Prostate gland (tissue), 2 donors: ENCODE measurements at regions not wholly inside any gene's neighbourhood (a gene's known extent, or its start where the extent isn't known, plus 50 kb on each side); places are given as distances from the start of the nearest gene placed in this dataset.

Experiments used
- CTCF ChIP-seq, 4 experiments: fragments of 200-600 bp in 2 of 4; fragments of 450-650 bp in 2 of 4; sonication (generic) in 2 of 4; IDR thresholded peaks; 1 replicate in 3 of 4; 2 replicates in 1 of 4; pipeline ENCODE4 v1.5.1; 2016 to 2019; ENCODE audit warnings: antibody characterized with exemption in 4 of 4, mild to moderate bottlenecking in 2 of 4, moderate library complexity in 2 of 4
- POLR2A ChIP-seq: fragments of 450-650 bp; IDR thresholded peaks from one replicate; pipeline ENCODE4 v1.6.1; 2016; ENCODE audit warnings: antibody characterized with exemption, mild to moderate bottlenecking
- POLR2AphosphoS5 ChIP-seq: sonication (generic); formaldehyde crosslinking; IDR thresholded peaks from one replicate; pipeline ENCODE4 v1.6.1; 2017; ENCODE audit warnings: antibody characterized with exemption

GRCh38 chr18:47613929-47614328, 316.5 kb downstream of the SMAD2 start:
- TF ChIP-seq CTCF (IDR thresholded peaks at IDR 0.05) = no peak
- TF ChIP-seq POLR2A = no peak
- no peak for TF ChIP-seq POLR2AphosphoS5
